Ovary (tissue), 7 donors: ENCODE measurements at regions not wholly inside any gene's neighbourhood (a gene's known extent, or its start where the extent isn't known, plus 50 kb on each side); places are given as distances from the start of the nearest gene placed in this dataset.
"Not testable (repeated sequence)": the region's sequence is repeated elsewhere in the genome, so short reads cannot be mapped to it uniquely, and the experiment has no call there.

Experiments
- DNase-seq, 5 donors: peaks; one replicate each; pipeline ENCODE4 v3.0.0-alpha.2; 2019 to 2020
- H3K27ac ChIP-seq, 2 donors: fragments of 200-600 bp; one replicate each; pipeline versions ENCODE4 v1.5.1 to v1.8.0; 2019 to 2022
- H3K27me3 ChIP-seq: fragments of 200-600 bp; one replicate; pipeline ENCODE4 v1.8.0; 2022
- H3K36me3 ChIP-seq: fragments of 200-600 bp; sonication (generic); one replicate; pipeline ENCODE4 v1.5.1; 2019
- H3K4me1 ChIP-seq: one replicate; pipeline ENCODE4 v1.8.1; 2013; ENCODE audit warnings: mild to moderate bottlenecking, moderate library complexity; ENCODE audit not compliant: insufficient read depth
- H3K4me3 ChIP-seq: fragments of 200-600 bp; sonication (generic); one replicate; pipeline ENCODE4 v1.5.1; 2017
- H3K9me3 ChIP-seq, 2 donors: fragments of 200-600 bp in 1 of 2; sonication (generic) in 1 of 2; one replicate each; pipeline versions ENCODE4 v1.5.1 to v1.8.1; 2013 to 2019; ENCODE audit warnings: mild to moderate bottlenecking in 1 of 2, moderate library complexity in 1 of 2
- EP300 ChIP-seq: sonication (generic); formaldehyde crosslinking; IDR thresholded peaks from one replicate; pipeline ENCODE4 v1.6.1; 2017; ENCODE audit warnings: antibody characterized with exemption
- POLR2A ChIP-seq: fragments of 450-650 bp; IDR thresholded peaks from one replicate; pipeline ENCODE4 v1.6.1; 2017; ENCODE audit warnings: antibody characterized with exemption, mild to moderate bottlenecking, moderate library complexity
- WGBS, 3 donors: extraction: QIAGEN DNeasy Blood & Tissue Kit in 1 of 3; methylation state at CpG; one replicate each; pipeline versions ENCODE4 v1.1.5 to v1.1.7; 2013 to 2017; 5-methylcytosine and 5-hydroxymethylcytosine counted together
- intact Hi-C, 4 donors: fragments of 100-400 bp; cut with DNase I; formaldehyde crosslinking; loops; one replicate each; pipeline versions ENCODE4 v1.11.0 to v1.15.1; 2022 to 2023
- TF ChIP-seq, protein P1 (sequence below), 3 donors: fragments of 450-650 bp in 2 of 3; fragments of 200-600 bp in 1 of 3; IDR thresholded peaks; one replicate each; pipeline versions ENCODE4 v1.5.1 to v1.8.0; 2016 to 2022; ENCODE audit warnings: antibody characterized with exemption in 3 of 3, mild to moderate bottlenecking in 1 of 3
- donor health status: DM: no; HTN: no; CAD: no; lungs with moderate emphysema.
- donor health status: DM: no; HTN: no; CAD: no.
- donor health status: Bipolar disorder and iron deficiency.
- donor health status: DM: no; HTN: no; CAD: no.
- donor health status: DM: yes; HTN: yes; CAD: no.

DNA sequence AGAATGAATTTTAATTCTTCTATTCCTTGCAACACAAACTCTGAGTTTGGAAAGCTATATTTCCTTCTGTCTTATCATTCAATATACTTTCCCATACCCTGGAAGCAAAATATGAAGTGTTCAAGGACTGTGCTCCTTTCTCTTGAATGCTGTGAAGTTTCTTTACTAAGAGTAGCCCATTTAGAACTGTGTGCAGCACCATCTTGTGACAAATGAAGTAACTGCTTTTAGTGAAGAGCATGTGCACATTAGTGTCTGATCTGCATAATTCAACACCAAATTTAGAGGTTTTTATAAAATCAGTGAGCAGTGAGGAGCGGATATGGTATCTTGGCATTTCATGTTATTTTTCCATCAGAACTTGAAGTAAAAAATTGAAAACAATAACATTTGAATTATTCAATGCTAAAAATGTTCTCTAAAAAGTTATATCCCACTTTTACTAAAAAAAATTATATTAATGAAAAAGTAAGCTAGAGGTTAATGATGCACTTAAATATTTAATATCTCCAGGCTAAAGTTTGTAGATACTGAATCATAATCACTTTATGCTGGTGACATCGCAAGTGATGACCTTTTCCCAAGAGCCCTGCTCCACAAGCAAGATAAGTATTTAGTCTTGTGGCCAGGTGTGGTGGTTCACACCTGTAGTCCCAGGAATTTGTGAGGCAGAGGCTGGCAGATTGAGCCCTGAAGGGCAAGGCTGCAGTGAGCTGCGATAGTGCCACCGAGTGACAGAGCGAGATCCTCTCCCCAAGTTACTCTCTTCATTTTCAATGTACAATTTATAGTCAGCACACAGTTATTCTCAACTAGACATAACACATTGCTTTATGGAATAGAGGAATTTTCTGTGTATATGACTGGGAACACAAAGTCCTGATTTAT lies 108.8 kb upstream of the PCLO start:
- H3K9me3 ChIP-seq = no peaks in the 10 kb centered on the region
- no peaks in the 10 kb centered on the region for H3K4me1 ChIP-seq
- no peaks in the 10 kb centered on the region for H3K36me3 ChIP-seq
- H3K27ac ChIP-seq = no peak overlapping the region
- 65 to 76% (median 67%) methylated on average over 5 of the region's 5 CpGs for WGBS, 3 donors
- no peak overlapping the region for H3K4me3 ChIP-seq
- no peaks in the 10 kb centered on the region for H3K27me3 ChIP-seq
- TF ChIP-seq, protein P1, sequence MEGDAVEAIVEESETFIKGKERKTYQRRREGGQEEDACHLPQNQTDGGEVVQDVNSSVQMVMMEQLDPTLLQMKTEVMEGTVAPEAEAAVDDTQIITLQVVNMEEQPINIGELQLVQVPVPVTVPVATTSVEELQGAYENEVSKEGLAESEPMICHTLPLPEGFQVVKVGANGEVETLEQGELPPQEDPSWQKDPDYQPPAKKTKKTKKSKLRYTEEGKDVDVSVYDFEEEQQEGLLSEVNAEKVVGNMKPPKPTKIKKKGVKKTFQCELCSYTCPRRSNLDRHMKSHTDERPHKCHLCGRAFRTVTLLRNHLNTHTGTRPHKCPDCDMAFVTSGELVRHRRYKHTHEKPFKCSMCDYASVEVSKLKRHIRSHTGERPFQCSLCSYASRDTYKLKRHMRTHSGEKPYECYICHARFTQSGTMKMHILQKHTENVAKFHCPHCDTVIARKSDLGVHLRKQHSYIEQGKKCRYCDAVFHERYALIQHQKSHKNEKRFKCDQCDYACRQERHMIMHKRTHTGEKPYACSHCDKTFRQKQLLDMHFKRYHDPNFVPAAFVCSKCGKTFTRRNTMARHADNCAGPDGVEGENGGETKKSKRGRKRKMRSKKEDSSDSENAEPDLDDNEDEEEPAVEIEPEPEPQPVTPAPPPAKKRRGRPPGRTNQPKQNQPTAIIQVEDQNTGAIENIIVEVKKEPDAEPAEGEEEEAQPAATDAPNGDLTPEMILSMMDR (IDR thresholded peaks at IDR 0.05) = no peak
- no peak for TF ChIP-seq POLR2A
- no peak for TF ChIP-seq EP300
- DNase-seq = no peak
- intact Hi-C loops = no loop called here

- H3K4me1 ChIP-seq = no peaks in the 10 kb centered on the region
- no peaks in the 10 kb centered on the region for H3K9me3 ChIP-seq
- H3K36me3 ChIP-seq = no peaks in the 10 kb centered on the region
- WGBS, 3 donors = 79 to 87% (median 80%) methylated on average over 3 of the region's 3 CpGs
- DNase-seq = no peak
- TF ChIP-seq EP300 = no peak
- TF ChIP-seq POLR2A = no peak
- TF ChIP-seq, protein P1 (IDR thresholded peaks at IDR 0.05) = no peak
- no peak overlapping the region for H3K4me3 ChIP-seq
- H3K27ac ChIP-seq = no peak overlapping the region
- intact Hi-C loops = no loop called here
- H3K27me3 ChIP-seq = no peaks in the 10 kb centered on the region
Observed at GRCh38 chr7:83270407-83270806, 107.7 kb upstream of the PCLO start.

GRCh38 chr7:83267141-83267631 lies 104.5 kb upstream of the PCLO start:
- Histone ChIP-seq H3K27me3 (no peaks in the 10 kb centered on the region), H3K4me3 (no peak overlapping the region), H3K36me3 (no peaks in the 10 kb centered on the region), H3K9me3 (no peaks in the 10 kb centered on the region), H3K4me1 (no peaks in the 10 kb centered on the region), H3K27ac (no peak overlapping the region)
- WGBS, 3 donors = 16 to 33% (median 29%) methylated on average over 2 of the region's 2 CpGs
- TF ChIP-seq POLR2A (no peak), EP300 (no peak)
- TF ChIP-seq, protein P1 (IDR thresholded peaks at IDR 0.05) = no peak
- intact Hi-C loops = no loop called here
- DNase-seq = no peak

DNA sequence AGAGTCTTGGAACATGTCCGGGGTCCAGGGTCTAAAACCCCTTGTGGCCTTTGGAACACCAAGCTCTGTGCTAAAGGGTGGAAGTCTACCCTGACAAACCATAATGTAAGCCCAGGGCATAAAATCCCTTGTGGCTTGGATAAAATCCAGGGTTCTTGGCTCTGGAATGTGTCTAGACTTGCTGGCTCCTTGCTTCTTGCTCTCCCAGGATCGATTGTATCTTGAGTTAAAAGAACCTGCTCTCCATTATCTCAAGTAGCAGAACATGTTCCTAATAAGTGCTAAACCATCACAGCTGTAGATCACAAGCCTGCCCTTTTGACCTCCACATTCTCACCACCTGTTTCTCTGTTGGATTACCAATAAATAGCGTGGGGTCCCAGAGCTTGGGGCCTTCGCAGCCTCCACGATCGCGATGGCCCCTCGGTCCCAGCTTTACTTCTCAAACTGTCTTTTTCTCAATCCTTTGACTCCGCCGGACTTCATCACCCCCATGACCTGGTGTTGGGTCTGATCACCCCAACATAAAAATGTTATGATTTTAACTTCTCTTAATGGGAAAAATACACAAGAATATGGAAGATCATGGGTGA lies 100.9 kb upstream of the PCLO start:
- H3K4me3 ChIP-seq, H3K27ac ChIP-seq, H3K9me3 ChIP-seq, DNase-seq, H3K27me3 ChIP-seq, intact Hi-C loops, H3K4me1 ChIP-seq, H3K36me3 ChIP-seq: not testable (repeated sequence)
- 85 to 88% (median 86%) methylated on average over 10 of the region's 10 CpGs for WGBS, 3 donors

GRCh38 chr7:83259064-83259463 lies 96.4 kb upstream of the PCLO start:
- Histone ChIP-seq H3K27ac (no peak overlapping the region), H3K27me3 (no peaks in the 10 kb centered on the region), H3K36me3 (no peaks in the 10 kb centered on the region), H3K4me3 (no peak overlapping the region), H3K4me1 (no peaks in the 10 kb centered on the region), H3K9me3 (no peaks in the 10 kb centered on the region)
- DNase-seq = no peak
- WGBS, 3 donors = 79 to 89% (median 82%) methylated on average over 2 of the region's 2 CpGs
- intact Hi-C loops = no loop called here
- TF ChIP-seq EP300 (no peak), POLR2A (no peak)
- TF ChIP-seq, protein P1 (IDR thresholded peaks at IDR 0.05) = no peak
